GM04504 (cell line): ENCODE measurements at regions not wholly inside any gene's neighbourhood (a gene's known extent, or its start where the extent isn't known, plus 50 kb on each side); places are given as distances from the start of the nearest gene placed in this dataset.

Source experiments
- DNase-seq: peaks from one replicate; pipeline ENCODE4 v3.0.0-alpha.2; 2012; ENCODE audit warnings: low read depth

DNA sequence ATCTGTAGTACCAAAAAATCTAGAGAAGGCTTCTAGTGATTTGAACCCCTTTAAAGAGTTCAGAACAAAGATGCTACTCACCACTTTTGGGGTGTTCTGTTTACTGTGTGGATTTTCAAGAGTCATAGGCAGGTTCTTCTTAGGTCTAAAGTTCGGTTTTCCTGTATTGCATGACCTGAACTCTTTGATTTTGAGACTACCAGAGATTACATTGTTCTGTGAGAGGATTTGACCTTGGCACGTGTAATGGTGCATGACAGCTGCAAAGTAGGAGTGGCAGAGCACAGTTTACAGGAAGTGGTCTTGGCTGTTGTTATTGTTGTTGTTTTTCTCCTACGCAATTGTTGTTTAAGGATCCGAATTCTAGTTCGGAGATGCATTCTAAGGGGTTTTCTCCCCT is 592.7 kb downstream of the EPHA7 start:
- DNase-seq = no peak

DNA sequence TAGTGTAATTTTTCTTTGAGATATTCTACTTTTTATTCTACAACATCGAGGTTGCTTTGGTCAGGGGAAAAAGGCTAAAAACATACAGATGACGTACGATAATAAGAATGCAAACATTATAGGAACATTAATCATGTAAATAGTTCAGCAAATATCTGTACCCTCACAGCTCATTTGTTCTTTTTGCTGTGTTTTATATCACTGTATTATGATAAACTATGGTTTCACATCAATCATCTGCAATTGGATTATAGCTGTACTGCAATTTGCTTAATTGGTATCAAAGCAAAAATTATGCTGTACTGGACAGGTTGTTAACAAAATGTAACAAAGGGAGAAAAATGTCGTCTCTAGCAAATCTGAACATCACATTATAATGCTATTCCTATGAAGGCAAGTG is 597.1 kb downstream of the EPHA7 start:
- no peak for DNase-seq

DNA sequence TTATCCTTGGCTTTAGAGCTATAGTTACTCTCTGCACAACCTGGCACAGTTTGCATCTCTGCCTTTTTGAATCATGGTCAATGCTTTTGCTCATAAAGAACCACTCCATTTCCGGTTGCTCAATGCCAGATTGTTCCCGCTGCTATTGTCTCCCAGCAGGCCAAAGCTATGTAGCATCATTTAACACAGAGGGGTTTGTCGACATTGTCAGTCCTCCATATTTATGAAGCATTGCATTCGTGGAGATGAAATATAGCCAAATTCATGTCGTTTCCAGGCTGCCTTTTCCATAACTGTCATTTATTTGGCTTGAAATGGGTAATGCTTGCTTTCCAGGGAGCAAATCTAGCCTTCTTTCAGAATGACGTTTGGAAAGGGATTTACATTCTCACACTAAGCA is 598.8 kb downstream of the EPHA7 start:
- no peak for DNase-seq

DNA sequence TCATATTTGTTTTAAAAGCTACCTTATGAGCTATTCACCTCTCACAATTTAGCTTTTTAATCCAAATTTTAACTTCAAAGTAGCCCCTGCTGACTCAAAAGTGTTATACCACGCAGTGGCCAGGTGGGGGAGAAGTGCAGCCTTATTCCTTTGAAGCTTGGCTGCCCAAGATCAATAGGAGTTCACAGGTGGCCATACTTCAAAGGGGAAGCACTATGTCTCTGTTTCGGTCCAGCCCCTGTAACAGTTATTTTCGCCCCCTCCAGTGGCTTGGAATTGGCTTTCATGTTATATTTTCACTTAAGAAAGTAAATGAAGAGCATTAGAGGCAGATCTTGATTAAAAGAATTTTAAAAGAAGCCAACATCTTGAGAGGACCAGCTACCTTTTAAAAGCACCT is 608.4 kb downstream of the EPHA7 start:
- DNase-seq = no peak

DNA sequence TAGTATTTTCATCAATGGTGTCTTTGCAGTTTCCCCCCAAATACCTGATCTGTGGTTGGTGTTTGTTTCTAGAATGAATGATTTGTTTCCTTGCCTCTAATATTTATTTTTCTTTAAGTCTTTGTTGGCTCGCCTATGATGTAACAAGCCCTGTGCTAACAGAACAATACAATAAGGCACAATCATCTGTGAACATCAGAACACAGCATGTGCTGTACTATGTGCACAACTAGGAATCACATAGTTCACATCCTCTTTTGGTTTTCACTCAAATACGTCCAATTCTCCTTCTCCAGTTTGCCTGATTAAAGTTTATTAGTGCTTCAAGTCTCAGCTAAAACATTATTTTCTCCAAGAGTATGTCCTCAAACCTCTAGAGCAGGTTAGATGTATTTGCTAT is 613.1 kb downstream of the EPHA7 start:
- DNase-seq = no peak

DNA sequence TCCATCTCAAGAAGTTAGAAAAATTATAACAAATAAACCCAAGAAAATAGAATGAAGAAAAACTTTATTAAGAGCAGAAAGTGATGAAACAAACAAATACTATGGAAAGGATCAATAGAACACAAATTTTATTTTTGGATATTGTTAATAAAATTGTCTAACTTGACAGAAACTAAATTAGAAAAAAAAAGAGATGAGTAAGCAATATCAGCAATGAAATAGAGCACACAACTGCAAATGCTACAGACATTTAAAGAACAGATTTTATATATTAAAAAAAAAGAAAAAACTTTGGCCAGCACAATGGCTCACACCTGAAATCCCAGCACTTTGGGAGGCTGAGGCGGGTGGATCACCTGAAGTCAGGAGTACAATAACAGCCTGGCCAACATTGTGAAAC is 628.0 kb downstream of the EPHA7 start:
- DNase-seq = no peak

DNA sequence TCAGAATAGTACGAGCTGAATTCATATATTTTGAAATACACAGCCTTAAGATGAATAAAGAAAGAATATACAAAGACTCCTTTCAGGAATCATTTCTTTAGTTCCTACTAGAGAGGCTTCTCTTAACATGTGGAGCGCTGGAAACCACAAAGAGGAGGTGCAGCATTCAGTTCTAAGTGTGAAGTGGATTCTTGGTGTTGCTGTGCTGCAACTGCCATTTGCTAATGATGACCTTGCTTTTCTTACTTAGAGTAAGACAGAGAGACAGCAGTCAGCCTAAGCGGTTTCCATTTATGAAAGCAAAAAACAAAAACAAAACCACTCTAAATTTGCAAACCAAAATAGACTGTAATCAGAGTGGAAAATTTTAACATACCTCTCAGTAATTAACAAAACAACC is 629.0 kb downstream of the EPHA7 start:
- DNase-seq = no peak

DNA sequence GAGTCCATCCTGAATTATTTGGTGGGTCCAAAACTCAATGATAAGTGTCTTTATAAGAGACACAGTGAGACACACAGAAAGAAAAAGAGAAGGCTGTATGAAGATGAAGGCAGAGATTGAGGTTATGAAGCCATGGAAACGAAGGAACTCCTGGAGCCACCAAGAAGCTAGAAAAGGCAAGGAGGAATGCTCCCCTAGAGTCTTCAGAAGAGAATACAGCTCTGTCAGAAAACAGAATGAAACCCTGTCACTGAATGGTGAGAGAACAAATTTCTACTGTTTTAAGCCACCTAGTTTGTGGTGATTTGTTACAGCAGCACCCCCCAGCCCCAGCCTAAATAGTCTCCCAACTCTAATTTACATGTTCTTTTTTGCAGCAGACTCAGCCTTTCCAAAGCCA is 635.1 kb downstream of the EPHA7 start:
- no peak for DNase-seq

DNA sequence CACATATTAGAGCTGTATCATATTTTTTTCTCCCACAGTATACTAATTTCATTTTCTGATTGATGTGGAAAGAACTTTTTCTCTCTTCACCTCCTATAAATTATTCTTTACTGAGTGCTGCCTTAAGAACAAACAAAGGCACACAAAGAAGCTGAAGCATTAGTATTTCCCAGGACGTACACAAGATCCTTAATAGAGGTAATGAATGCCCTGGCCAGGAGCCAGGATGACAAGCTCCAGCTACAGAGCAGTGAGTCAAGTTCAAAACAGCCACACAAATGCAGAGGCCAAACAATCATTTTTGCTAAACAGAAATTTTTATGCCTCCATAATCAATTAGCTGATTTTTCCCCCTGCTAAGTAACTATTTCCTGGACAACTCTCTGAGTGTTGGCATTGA is 639.6 kb downstream of the EPHA7 start:
- no peak for DNase-seq

DNA sequence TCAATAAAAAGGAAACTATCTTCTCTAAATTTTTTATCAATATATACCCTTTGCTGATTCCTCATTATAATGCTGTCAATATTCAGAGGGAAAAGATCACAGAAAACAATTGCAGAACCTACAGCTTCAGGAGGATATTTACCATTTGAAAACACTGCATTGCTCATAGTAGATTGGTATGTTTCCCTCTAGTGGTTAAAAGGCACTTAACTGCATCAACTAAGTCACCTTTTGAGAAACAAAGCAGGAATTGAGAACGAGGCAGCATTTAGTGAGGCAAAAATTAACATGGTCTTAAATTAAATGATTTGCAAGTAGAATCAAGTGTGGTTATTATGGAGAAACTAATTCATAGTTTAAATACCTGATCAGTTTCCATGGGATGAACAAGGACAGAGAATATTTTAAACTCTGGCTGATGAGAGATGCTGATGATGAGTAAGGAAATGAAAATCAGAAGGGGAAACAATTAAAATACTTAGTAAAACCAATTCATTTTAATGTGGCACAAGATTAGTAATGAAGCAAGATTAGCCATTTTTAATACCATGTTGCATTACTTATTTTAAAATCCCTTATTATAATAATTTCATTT is 642.1 kb downstream of the EPHA7 start:
- no peak for DNase-seq

DNA sequence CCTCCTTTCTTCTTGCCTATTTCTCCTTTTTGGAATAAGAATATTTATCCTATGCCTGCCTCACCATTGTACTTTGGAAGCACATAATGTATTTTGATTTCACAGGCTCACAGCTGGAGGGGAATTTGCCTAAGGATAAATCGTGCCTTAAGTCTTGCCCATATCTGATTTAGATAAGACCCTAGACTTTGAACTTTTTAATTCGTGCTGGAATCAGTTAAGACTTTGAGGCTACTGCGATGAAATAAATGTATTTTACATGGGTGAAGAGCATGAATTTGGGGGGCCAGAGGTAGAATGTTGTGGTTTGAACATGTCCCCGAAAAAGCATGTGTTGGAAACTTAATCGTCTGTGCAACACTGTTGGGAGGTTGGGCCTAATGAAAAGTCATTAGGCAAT is 648.8 kb downstream of the EPHA7 start:
- no peak for DNase-seq

DNA sequence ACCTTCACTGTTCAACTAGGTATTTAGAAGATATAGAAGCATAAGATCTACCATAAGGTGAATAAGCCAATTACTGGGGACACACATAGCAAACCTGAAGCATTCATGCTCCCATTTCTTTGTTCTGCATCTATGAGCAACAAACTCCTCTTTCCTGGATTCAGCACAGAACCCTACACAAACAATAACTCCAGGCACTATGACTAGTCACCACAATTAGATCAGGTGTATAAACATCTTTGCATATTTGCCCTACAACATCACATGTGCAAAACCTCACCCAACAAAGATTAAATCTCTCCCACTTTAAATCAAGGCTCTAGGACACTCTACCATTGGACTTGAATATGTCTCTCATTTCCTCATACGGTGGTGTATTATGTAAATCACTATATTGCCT is 652.3 kb downstream of the EPHA7 start:
- DNase-seq = no peak

DNA sequence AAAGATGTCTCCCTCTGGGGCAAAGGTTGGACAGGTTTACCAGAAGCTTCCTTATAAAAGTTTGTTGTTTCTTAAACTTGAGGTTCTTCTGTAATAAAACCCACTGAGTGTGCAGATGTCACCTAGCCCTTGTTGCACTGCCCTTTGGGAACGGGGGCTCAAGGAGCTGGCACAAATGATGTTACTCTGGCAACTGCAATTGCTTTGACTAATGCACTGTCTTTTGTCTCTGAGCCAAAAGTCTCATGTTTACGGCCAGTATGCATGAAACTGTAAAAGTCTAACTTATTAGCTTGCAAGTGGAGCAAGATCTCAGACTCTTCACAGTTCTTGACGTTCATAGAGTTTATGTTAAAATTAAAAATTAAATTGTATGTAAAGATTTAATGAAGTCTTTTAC is 655.7 kb downstream of the EPHA7 start:
- no peak for DNase-seq

DNA sequence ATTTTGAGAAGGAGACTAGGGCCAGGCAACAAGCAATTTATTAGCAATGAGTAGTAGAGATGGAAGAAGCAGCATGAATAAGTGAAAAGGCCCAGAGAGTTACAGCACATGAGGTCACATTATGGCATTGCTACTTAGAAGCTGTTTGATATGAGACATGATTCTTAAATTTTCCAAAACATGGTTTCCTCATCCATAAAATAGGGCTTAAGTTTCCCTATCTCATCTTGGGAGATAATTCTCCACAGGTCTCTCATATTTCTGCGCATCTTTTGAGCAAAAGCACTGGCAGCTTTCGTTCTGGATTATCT is 656.1 kb downstream of the EPHA7 start:
- DNase-seq = no peak

DNA sequence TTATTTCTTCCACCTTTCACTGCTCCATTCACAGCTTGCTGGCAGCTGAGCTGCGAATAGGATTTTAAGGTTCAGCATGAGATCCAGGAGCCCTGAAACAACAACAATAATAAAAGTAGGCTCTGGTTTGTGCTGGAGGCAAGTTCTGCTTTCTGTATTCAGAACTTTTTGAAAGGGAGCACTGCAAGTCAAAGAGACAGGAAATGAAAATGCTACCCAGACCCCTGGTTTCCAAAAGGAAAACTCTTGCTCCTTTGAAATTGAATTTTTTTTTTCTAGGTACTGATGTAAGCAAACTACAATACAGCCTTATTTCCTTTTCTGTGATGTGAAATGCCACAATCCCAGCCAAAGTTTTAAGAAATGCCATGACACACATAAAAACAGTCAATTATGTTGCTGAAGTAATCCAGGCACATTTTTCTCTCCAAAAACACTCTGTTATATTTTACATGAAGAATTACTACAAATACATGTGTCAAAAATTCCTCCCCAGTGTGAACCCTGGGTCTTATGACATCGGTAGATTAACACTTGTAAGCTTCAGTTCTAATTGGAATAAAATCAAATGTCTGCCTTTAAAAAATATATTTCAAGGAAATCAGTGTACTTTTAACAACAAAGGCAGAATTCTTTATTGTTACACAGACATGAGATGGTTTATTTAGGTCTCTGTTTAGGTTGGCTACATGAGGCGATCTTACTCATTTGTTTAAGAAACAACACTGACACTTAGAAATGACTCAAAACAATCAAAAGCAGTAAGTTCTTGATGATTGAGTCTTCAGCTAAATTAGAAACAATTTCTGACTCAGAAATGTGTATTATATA is 656.7 kb downstream of the EPHA7 start:
- DNase-seq = no peak

DNA sequence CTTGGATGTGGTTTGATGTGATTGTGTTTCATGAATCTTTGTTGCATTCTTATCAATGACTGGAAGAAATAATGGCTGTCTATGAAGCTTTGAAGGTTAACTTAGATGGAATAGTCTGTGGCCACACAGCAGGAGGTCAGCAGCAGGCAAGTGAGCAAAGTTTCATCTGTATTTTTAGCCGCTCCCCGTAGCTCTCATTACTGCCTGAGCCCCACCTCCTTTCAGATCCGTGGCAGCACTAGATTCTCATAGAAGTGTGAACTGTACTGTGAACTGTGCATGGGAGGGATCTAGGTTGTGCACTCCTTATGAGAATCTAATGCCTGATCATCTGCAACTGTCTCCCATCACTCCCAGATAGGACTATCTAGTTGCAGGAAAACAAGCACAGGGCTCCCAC is 660.2 kb downstream of the EPHA7 start:
- DNase-seq = no peak

DNA sequence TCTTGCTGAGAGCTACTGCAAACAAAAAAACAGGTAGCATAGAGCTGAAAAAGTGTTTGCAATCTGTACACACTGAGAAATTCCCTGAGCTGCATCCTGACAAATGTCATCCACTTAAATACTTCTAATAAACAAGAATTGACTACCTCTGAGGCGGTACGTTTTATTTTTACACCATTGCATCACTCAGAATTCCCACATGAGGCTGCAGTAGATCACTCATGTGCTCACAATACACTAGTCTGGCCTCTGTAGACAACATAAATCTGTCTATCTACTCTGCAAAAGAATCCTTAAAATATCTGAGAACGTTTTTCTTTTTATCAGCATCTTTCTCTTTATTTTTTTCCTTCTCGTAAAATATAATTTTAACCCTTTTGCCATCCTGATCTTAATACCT is 661.4 kb downstream of the EPHA7 start:
- DNase-seq = no peak

DNA sequence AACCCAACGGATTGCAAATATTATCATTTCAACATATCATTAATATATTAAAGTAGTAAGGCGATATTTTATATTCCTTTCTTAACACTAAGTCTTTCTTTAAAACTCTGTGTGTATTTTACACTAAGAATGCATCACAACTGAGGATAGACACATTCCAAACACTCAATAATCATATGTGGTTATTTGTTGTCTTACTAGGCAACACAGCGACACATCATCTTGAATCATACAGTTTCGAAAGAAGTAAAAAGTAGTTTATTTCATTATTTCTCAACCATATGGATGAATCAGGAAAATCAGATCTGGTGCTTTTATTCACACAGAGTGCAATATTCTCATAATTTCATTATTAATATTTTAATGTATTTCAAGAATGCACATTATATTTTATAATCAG is 662.4 kb downstream of the EPHA7 start:
- DNase-seq = no peak

DNA sequence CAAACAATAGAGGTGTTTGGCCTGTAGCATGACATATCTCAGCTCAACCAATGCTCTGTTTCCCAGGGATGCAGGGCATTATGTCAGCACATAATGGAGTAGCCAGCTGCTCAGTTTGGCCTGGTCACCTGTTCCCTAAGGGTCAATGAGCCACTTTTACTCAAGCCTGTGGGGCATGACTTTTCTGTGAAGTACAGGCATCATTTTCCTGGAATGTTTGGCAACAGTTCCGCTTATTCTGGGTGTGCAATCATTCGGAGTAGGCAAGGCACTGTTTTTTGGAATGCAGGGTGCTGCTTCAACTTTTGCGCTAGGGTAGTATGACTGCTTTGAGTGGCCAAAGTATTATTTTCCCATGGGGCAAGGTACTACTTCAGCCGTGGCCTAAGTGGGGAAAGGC is 665.4 kb downstream of the EPHA7 start:
- no peak for DNase-seq

DNA sequence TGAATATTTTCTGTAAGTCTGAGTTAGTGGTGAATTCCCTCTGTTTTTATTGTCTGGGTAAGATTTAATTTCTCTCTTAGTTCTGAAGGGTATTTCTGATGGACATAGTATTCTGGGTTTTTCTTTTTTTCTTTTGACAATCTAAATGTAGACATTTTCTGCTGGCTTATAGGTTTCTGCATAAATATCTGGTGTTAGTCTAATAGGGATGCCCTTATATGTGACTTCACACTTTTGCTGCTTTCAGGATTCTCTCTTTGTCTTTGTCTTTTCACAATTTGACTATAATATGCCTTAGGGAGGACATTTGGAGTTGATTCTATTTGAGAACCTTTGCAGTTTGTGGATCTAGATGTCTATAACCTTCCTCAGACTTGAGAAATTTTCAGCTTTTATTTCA is 667.2 kb downstream of the EPHA7 start:
- no peak for DNase-seq

DNA sequence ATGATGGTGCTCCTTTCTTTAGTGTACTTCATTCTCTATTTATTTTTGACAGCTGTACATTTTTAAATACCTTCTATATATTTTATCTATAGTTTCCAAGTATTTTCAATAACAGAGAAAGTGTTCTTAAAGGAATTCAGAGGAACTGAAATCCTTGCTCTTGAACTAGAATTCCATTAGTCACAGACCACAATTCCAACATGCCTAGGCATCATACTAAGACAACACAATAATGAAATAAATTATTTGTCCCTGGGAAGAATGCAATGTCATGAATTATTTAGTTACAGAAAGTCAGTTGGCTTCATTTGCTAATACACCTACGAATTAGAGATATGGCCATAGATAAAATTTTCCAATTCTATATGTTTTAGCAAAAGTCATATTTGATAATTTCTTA is 671.2 kb downstream of the EPHA7 start:
- DNase-seq = no peak

DNA sequence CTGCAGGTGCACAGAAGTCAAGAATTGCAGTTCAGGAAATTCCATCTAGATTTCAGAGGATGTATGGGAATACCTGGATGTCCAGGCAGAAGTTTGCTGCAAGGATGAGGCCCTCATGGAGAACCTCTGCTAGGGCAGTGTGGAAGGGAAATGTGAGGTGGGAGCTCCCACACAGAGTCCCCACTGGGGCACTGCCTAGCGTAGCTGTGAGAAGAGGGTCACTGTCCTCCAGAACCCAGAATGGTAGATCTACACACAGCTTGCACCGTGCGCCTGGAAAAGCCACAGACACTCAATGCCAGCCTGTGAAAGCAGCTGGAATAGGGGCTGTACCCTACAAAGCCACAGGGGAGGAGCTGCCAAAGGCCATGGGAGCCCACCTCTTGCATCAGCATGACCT is 681.4 kb downstream of the EPHA7 start:
- no peak for DNase-seq

DNA sequence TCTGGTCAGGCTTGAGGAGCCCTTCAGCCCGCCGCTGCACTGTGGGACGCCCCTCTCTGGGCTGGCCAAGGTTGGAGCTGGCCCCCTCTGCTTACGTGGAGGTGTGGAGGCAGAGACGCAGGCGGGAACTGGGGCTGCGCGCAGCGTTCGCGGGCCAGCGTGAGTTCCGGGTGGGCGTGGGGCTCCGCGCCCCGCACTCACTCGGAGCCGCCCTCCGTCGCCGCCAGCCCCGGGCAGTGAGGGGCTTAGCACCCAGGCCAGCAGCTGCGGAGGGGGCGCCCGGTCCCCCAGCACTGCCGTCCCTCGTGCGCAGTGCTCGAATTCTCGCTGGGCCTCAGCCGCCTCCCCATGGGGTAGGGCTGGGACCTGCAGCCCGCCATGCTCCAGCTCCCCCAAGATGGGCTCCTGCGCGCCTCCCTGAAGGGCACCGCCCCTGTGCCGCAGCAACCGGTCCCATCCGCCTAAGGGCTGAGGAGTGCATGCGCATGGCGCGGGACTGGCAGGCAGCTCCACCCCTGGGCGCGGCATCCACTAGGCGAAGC is 695.9 kb downstream of the EPHA7 start:
- no peak for DNase-seq

DNA sequence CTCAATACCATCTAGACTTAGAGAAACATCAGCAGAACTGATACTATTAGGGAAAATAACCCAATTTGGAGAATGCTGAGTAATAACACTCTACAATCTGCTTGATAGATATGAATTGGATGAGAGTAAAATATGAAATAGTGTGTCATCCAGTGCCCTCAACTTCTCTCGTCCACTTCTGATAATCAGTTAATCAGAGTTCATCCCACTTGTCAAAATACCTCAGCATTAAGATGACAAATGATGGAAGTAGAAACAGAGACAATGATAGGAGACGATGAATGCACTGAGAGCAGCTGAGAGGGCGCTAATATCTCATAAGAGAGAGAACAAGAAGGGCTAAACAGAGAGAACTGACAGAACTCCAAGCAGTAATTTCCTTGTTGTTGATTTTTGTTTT is 699.6 kb downstream of the EPHA7 start:
- DNase-seq = no peak
